ENCODE measurements at regions not wholly inside any gene's neighbourhood (a gene's known extent, or its start where the extent isn't known, plus 50 kb on each side); places are given as distances from the start of the nearest gene placed in this dataset.
"Not testable (repeated sequence)": the region's sequence is repeated elsewhere in the genome, so short reads cannot be mapped to it uniquely, and the experiment has no call there.

DNA sequence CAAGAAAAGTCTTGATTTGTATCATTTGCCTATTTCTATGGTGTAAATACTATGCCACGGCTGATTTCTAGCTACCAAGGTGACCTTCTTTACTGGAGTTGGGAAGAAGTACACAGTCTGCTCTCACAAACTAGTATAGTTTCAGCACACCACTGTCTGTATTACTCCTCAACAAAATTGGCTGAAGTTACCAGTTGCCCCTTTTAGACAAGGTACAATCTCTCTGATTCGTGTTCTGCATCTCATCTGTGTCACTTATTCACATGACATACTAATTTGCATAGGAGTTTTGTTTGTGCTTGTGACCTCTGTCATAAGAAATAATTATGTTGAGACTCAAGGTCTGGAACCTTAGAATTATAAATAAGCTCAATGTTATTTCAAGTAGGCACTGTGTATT is 97.3 kb downstream of the C11orf87 start:
- Mint-ChIP-seq H3K36me3 (ENCODE audit: low read depth) (no peaks in the 10 kb centered on the region), H3K27ac (no peak overlapping the region), H3K4me1 (no peaks in the 10 kb centered on the region), H3K9me3 (no peaks in the 10 kb centered on the region), H3K4me3 (no peak overlapping the region), H3K27me3 (ENCODE audit: insufficient read depth) (no peaks in the 10 kb centered on the region)
- Histone ChIP-seq H3K4me3 (ENCODE audit: low read length) (no peak overlapping the region), H3K4me1 (ENCODE audit: control insufficient read depth, insufficient read depth, low read length) (no peaks in the 10 kb centered on the region), H3K27me3 (ENCODE audit: control insufficient read depth, insufficient read depth, low read length, poor library complexity, severe bottlenecking) (peaks cover 30% of the 10 kb centered on the region), H3K36me3 (ENCODE audit: control insufficient read depth, insufficient read depth, low read length) (no peaks in the 10 kb centered on the region), H3K9me3 (ENCODE audit: control insufficient read depth, low read length) (no peaks in the 10 kb centered on the region), H3K27ac (ENCODE audit: low read depth, low read length) (no peak overlapping the region), H3K9ac (ENCODE audit: extremely low read depth, low read length, poor library complexity, severe bottlenecking) (no peak overlapping the region)
- DNase-seq: no peak
- 100% methylated on average over 2 of the region's 2 CpGs; no CpG with 5 or more reads in 1 of the 2 experiments for WGBS, 2 experiments (ENCODE audit: insufficient coverage in 1 of 2, insufficient read length in 1 of 2)
- no peak for TF ChIP-seq CTCF (conservative IDR thresholded peaks at IDR 0.05)

- no peak for DNase-seq
- Mint-ChIP-seq H3K9me3 (no peaks in the 10 kb centered on the region), H3K4me3 (no peak overlapping the region), H3K27ac (no peak overlapping the region), H3K27me3 (ENCODE audit: insufficient read depth) (no peaks in the 10 kb centered on the region), H3K4me1 (no peaks in the 10 kb centered on the region), H3K36me3 (ENCODE audit: low read depth) (no peaks in the 10 kb centered on the region)
- no peak overlapping the region for H3K9ac ChIP-seq (ENCODE audit: extremely low read depth, low read length, poor library complexity, severe bottlenecking)
- H3K4me3 ChIP-seq (ENCODE audit: low read length): no peak overlapping the region
- H3K4me1 ChIP-seq (ENCODE audit: control insufficient read depth, insufficient read depth, low read length): no peaks in the 10 kb centered on the region
- no CpG with 5 or more reads among the region's 1 CpG for WGBS, 2 experiments (ENCODE audit: insufficient coverage in 1 of 2, insufficient read length in 1 of 2)
- peaks cover 23% of the 10 kb centered on the region for H3K27me3 ChIP-seq (ENCODE audit: control insufficient read depth, insufficient read depth, low read length, poor library complexity, severe bottlenecking)
- H3K36me3 ChIP-seq (ENCODE audit: control insufficient read depth, insufficient read depth, low read length): no peaks in the 10 kb centered on the region
- H3K9me3 ChIP-seq (ENCODE audit: control insufficient read depth, low read length): no peaks in the 10 kb centered on the region
- H3K27ac ChIP-seq (ENCODE audit: low read depth, low read length): no peak overlapping the region
- no peak for TF ChIP-seq CTCF (conservative IDR thresholded peaks at IDR 0.05)
These were observed 99.6 kb downstream of the C11orf87 start for GRCh38 chr11:109521571-109522086.

GRCh38 chr11:109522116-109522755 is 100.2 kb downstream of the C11orf87 start:
- H3K36me3 Mint-ChIP-seq (ENCODE audit: low read depth): no peaks in the 10 kb centered on the region
- H3K4me1 ChIP-seq (ENCODE audit: control insufficient read depth, insufficient read depth, low read length): no peaks in the 10 kb centered on the region
- WGBS, 2 experiments (ENCODE audit: insufficient coverage in 1 of 2, insufficient read length in 1 of 2): 90 to 100% methylated on average over 2 of the region's 2 CpGs
- no peak for DNase-seq
- no peak overlapping the region for H3K4me3 ChIP-seq (ENCODE audit: low read length)
- no peak overlapping the region for H3K4me3 Mint-ChIP-seq
- H3K4me1 Mint-ChIP-seq: no peaks in the 10 kb centered on the region
- peaks cover 16% of the 10 kb centered on the region for H3K27me3 ChIP-seq (ENCODE audit: control insufficient read depth, insufficient read depth, low read length, poor library complexity, severe bottlenecking)
- H3K27ac Mint-ChIP-seq: no peak overlapping the region
- H3K9ac ChIP-seq (ENCODE audit: extremely low read depth, low read length, poor library complexity, severe bottlenecking): no peak overlapping the region
- TF ChIP-seq CTCF (conservative IDR thresholded peaks at IDR 0.05): peak; percentile 52
- no peaks in the 10 kb centered on the region for H3K27me3 Mint-ChIP-seq (ENCODE audit: insufficient read depth)
- no peaks in the 10 kb centered on the region for H3K9me3 ChIP-seq (ENCODE audit: control insufficient read depth, low read length)
- H3K27ac ChIP-seq (ENCODE audit: low read depth, low read length): no peak overlapping the region
- no peaks in the 10 kb centered on the region for H3K9me3 Mint-ChIP-seq
- no peaks in the 10 kb centered on the region for H3K36me3 ChIP-seq (ENCODE audit: control insufficient read depth, insufficient read depth, low read length)

GRCh38 chr11:109525636-109526035 is 103.6 kb downstream of the C11orf87 start:
- not testable (repeated sequence) for H3K27me3 Mint-ChIP-seq (ENCODE audit: insufficient read depth); H3K36me3 Mint-ChIP-seq (ENCODE audit: low read depth); H3K4me3 Mint-ChIP-seq; H3K4me1 ChIP-seq (ENCODE audit: control insufficient read depth, insufficient read depth, low read length); H3K4me1 Mint-ChIP-seq; H3K9me3 Mint-ChIP-seq; H3K27ac ChIP-seq (ENCODE audit: low read depth, low read length); H3K36me3 ChIP-seq (ENCODE audit: control insufficient read depth, insufficient read depth, low read length); H3K27me3 ChIP-seq (ENCODE audit: control insufficient read depth, insufficient read depth, low read length, poor library complexity, severe bottlenecking); H3K9me3 ChIP-seq (ENCODE audit: control insufficient read depth, low read length); DNase-seq; H3K9ac ChIP-seq (ENCODE audit: extremely low read depth, low read length, poor library complexity, severe bottlenecking); H3K27ac Mint-ChIP-seq; H3K4me3 ChIP-seq (ENCODE audit: low read length)
- WGBS, 2 experiments (ENCODE audit: insufficient coverage in 1 of 2, insufficient read length in 1 of 2): 77 to 86% methylated on average over 3 to 7 of the region's 7 CpGs
